NOMO-1 treated with DMSO at 0.1 percent for 48 hours (cell line): ENCODE measurements at regions not wholly inside any gene's neighbourhood (a gene's known extent, or its start where the extent isn't known, plus 50 kb on each side); places are given as distances from the start of the nearest gene placed in this dataset.
A peak's percentile ranks its signal among the peaks of the same experiment; 100 is the strongest.

Experiments used
- DNase-seq: peaks from one replicate; lab custom pipeline; 2025; ENCODE audit not compliant: unreplicated experiment; lab: John Stamatoyannopoulos, UW

DNA sequence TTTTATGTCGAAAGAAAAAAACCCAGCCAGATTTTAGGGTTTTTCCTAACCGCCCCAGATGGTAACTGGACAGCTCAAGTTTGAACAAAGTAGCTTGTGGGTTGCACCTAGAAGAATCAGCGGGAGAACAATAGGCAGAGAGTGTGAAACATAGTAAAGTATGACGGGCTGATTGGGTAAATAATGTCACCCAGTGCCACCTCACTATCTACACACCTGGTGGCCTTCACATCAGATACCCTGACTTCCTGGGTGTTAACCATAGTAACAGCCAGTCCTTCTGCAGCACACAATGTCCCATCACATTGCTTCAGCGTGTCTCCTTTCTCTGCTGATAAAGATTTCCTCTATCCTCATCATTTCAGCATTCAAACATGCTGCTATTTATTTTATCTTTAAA is 159.1 kb upstream of the HS3ST1 start:
- no peak for DNase-seq

DNA sequence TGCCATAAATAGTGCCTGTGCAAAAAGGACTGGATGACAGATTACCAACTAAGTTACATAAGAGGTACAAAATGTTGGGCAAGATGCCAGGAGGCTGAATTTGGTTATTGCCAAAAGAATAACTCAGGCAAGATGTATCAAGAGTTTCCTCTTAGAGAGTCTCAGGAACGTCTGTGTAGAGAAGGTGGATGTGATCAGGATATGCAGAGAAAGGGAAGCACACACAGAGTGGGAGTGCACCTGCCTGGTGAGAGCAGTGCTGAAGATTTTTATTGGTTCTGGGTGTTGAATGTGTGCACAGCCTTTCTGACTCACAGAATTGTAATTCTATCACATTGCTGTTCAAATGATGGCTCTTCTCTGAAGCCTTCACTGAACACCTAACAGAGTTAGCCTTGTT is 156.8 kb upstream of the HS3ST1 start:
- no peak for DNase-seq

DNA sequence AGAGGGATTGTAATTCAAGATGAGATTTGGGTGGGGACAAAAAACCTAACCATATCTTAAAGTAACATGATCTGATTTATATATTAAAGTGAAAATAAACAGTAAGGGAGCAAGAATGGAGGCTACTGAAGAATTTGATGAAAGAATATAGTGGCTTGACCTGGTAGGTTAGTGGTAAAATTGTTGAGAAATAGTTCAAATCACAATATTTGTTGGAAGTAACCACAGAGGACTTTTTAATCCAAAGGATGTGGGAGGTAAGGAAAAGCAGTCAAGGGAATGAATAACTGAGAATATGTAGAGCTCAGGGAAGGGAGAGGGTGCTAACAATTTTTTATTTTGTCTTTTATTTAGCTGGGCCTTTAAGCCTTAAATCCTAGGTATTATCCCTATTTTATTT is 139.8 kb upstream of the HS3ST1 start:
- no peak for DNase-seq

DNA sequence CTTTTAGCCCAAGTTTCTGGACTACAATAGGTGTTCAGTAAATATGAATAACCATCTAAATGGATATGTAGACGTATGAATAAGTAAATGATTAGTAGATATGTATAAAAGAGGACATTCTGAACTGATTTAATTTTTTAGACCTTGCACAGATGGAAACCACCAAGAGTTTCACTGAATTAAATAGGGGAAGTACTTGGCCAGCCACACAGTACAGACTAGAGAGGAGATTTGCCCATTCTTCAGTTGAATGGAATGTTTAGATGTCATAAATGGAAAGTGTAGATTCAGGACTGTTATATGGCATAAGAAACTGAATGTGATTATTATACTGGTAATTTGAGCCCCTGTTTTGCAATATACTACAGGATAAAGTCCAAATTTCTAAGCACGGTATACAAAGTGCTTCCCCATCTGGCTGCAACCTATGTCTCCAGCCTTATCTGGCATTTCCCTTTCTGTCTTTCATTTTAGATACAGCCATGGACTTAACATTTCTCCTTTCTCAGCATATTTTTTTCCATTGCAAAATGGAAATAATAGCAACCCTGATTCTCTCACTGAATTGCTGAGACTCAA is 137.8 kb upstream of the HS3ST1 start:
- DNase-seq: no peak

DNA sequence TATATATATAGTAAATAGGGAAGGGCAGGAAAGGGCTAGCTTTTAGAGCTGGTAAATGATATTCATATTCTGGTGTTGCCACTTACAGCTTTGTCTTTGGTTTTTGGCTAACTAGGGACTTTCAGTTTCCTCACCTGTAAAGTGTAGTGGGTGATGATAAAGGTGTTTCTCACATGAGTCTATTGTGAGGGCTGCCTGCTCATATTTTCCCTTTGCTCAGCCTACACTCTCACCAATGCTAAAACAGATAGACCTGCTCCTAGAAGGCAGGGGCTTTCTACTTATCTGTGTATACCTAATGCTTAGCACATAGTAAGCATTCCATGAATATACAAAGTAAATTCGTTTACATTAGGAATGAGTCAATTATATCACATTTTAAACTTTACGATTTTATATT is 137.2 kb upstream of the HS3ST1 start:
- no peak for DNase-seq

DNA sequence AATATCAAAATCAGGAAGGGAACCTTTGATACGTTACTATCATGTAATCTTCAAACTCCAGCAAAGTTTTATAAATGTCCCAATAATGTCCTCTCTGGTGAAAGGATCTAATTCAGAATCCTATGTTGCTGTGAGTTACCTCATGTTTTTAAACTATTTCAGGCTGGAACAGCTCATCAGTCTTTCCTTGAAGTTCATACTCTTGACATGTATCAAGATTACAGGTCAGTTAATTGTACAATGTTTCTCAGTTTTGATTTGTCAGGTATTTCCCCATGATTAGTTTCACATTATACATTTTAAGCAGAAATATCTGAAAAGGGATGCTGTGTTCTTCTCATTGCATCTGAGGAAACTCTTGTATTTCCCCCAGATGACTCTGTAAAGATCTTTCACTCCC is 136.5 kb upstream of the HS3ST1 start:
- no peak for DNase-seq

DNA sequence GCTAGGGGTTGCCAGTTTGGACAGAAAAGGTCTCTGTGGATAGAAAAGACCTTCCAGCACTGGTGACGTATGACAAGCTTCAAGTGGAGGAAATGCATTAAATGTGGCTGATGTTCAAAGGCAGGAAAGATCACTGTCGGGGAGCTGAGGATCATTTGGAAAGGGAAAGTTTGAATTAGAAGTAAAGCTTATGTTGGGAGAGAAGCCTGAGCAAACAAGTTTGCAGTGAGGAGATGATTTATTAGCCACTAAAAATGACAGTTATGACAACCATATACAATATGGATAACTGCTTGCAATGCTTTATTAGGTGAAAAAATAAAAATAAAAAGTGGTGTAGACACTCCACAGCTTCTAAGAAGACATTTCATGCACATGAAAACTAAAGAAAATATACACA is 135.3 kb upstream of the HS3ST1 start:
- no peak for DNase-seq

DNA sequence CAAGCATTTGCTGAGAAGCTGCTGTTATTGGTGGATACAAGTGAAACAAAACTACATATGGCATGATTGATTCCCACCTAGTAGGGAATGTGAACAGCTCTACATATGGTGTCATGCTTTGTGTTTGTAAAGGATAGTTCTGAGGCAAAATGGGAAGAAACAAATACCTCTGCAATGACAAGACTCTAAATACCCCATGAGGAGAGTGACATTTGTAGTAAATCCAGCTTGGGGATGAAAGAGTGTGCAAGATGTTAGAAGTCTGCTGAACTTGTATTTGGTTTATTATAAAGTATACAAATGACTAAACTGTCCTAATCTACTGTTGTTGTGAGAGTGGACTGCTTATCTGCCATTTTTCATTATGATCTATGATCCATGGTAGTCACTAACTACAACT is 120.8 kb upstream of the HS3ST1 start:
- DNase-seq: no peak

DNA sequence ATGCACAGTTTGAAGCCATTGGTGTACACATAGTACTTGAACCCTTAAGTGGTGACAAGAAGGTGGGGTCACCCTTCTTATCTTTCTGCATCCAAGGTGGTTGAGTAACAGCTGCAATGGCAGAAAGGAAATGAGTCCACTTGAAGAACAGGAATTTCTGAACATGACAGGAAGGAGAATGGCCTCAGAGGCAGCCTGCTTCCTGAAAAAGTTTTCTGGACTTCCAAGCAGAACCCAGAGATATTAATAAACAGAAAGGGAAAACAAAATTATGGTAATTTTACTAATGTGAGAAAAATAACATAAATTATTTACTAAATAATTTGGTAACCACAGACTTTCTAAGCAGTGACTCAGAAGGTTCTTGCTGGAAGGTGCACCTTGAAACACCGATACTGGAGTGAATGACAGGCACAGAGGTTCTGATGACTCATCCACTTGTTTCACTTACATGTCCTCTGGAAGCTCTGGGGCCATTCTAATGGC is 119.9 kb upstream of the HS3ST1 start:
- DNase-seq: no peak

DNA sequence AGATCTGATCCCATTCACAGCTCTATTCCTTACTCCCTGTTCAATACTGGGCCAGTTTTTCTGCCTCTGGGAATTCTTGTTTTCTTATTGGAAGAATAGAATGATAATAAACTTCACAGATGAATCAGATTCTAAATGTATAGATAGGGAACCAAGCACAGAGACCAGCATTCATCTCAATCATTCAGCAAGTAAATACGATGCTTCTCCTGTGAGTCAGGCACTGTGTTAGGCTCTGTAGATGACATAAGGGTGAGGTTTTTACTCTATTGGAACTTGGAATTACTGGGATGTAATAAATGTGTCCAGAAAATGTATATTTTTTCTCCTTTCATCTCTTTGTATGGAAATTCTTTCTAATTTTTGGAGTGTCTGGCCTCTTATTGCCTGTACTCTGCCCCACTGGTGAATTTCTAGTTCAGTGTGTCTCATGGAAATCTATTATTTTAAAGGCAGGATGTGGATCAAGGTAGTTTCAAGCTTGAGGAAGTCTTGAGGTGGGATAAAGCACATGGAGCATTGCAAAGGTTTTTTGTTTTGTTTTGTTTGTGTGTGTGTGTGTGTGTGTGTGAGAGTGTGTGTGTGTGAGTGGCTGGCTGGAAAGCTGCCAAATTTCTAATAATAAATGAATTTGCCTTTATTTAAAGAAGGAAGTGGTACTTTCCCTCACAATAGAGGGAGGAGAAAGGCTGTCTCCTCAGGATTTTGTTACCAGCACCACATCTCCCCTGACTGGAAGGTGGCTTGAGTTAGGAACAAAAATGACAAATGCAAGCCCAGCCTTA is 117.9 kb upstream of the HS3ST1 start:
- DNase-seq: no peak

DNA sequence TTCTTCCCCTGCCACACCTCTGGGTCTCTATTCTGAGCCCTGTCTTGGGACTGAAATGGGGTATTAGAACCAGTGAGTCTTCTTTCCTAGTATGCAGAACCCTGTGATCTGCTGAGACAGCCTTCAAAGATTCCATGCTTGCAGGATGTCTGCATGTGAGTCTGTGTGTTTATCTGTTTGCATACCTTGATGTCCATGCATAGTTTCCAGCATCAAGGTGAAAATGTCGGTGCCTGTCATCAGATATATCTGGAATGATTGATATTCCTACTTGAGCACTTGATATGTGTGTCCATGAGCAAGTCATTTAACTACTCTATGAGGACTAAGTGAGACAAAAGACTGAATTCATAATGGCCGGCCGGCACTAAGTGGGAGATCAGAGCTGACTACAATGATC is 117.0 kb upstream of the HS3ST1 start:
- no peak for DNase-seq

DNA sequence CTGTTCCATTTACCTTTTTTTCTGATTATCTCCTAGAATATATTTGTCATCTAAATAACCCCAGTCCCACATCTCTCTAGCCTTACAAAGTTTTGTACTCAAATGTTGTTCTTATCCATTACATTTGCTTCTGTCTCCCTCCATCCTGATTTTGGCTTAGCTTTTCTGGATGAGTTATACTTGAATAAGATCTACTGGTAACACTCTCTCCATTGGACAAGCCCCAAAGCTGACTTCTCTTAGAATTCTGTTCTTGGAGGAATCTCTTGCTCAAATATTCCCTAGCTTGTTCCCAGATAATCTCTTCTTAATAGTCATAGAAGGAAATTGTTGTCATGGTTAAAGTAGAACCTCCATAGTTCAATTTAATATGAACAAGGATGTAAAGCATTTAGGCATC is 115.5 kb upstream of the HS3ST1 start:
- no peak for DNase-seq

DNA sequence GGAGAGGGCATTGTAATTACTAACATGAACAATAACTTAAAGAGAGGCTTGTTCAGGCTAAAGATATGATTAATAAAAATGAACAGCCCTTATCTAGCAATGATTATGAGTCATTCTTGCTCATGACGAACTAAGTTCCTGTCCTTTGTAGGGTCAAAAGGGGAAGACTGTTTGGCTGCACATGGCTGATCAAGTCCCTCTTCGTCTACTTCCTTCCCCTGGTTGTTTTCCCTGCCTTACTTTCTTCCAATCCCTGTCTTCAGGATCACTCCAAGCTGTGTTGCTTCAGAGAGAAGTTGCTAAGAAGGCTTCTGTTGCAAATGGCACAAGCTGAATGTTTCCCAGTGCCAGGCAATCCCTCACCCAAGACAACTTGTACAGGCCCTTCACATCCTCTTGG is 115.0 kb upstream of the HS3ST1 start:
- no peak for DNase-seq

DNA sequence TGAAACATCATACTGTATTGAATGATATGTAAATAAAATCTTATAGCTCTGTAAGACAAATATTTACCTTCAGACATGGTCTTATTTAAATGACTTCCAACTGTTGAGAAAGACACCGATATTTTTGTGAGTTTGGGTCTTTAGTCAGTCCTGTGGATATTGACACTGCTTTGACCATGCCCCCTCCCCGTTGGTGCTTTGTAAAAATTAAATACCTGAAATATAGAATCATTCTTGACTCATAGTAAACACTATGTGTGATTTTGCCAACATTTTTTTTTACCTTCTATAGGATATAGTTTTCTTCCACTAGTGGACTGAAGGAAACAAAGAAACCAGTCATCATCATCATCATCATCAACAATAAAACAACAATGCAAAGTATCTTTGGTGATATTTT is 114.3 kb upstream of the HS3ST1 start:
- no peak for DNase-seq

DNA sequence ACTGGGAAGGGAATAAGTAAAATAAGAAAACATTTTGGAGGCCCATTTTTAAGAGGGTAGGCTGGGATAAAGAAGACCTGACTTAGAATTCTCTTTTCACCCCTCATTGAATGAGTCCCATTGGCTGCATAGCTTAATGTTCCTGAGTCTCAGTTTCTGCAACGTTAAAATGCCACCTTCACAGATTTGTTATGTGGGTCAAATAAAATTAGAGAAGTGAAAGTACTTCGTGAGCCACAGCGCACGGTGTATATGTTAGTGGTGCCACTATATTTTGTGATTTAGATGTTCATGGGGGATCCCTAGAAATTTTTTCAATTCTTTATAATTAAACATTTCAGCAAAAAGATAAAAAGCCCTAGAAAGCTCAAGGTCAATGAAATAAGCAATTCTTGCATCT is 109.2 kb upstream of the HS3ST1 start:
- peak; percentile 11 for DNase-seq

DNA sequence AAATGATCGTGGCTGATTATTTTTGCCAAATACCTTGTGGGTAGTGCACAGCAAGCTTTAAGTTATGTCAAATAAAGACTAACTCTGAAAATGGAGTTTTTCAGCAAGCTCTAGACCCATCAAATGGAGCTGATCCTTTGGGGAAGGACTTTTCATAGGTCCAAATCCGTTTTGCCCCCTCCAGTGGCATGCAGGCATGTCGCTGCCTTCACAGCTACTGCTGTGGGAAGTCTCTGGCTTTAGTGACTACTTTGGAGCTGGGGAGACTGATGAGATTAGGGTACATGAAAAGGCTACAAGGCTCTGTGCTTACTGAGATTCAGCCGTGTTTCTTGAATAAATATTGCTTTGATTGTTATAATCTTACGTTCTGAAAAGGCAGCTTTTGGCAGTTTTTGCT is 106.6 kb upstream of the HS3ST1 start:
- DNase-seq: no peak

DNA sequence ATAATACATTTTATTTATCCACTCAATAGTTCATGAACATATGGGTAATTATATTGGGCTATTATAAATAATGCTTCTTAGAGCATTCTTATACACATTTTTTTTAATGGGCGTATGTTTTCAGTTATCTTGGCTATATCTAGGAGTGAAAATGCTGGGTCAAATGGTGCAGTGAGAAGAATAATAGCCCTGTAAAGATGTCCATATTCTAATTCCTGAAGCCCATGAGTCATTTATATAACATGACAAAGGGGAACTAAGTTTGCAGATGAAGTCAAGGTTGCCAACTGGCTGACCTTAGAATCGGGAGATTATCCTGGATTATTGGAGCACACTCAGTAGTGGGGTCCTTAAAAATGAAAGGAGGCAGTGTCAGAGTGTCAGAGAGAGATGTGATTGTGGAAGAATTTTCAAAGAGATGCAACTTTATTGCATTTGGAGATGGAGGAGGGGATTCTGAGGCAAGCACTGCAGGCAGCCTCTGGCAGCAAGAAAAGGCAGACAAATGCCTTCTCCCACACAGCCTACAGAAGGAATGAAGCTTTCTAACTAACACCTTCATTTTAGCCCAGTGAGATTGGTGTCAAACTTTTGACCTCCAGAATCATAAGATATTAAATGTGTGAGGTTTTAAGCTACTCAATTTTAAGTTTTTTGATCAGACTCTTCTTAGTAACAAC is 106.1 kb upstream of the HS3ST1 start:
- no peak for DNase-seq

DNA sequence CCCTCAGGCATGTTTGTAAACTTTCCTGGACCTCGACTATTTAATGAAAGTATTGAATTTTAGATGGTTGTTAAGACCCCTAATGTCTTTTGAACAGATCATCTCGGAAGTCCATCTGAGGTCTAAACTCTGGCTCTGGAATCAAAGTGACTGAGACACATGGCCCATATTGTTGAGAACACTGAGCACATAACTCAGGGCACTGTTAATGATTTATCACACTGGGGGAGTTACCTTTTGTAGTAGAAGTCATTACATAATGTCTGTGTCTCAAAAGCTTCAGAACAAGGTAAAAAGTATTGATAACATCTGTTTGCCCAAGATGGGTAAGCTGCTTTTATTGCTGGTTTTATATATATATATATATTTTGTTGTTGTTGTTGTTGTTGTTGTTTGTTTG is 103.4 kb upstream of the HS3ST1 start:
- DNase-seq: no peak

DNA sequence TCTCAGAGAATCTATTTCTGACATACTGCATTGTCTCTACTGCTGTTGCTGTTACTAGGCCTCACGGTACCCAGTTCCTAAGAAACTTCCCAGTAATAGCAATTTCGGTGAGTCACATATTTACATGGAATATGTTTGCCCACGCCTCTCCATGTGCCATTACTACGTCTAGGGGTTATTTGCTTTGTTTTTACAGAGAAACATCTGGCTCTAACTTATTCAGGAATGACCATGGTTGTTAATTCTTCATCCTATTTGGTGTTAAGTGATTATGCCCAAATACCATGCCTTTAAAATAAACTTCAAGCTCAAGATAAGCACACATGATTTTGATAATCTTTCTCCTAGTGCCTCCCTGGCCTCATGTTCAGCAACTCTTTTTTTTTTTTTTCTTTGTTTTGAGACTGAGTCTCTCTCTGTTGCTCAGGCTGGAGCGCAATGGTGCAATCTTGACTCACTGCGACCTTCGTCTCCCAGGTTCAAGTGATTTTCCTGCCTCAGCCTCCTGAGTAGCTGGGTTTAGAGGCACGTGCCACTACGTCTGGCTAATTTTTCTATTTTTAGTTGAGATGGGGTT is 101.0 kb upstream of the HS3ST1 start:
- no peak for DNase-seq

DNA sequence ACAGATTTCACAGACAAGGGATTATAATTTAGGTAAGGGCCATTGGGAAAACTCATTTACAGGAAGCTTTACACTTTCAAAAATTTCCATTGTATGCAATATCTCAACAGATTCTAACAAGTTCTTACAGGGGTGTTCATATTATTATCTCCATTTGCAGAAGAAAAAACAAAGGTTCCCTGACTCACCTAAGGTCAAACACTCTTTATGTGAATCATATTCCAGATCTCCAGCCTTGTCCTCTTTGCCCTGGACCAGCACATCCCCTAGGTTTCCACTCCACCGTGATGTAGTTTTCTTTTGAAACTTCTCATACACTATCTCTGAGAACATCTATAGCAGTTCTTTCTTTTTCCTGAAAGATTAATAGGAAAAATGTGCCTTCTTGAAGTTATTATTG is 96.4 kb upstream of the HS3ST1 start:
- no peak for DNase-seq

DNA sequence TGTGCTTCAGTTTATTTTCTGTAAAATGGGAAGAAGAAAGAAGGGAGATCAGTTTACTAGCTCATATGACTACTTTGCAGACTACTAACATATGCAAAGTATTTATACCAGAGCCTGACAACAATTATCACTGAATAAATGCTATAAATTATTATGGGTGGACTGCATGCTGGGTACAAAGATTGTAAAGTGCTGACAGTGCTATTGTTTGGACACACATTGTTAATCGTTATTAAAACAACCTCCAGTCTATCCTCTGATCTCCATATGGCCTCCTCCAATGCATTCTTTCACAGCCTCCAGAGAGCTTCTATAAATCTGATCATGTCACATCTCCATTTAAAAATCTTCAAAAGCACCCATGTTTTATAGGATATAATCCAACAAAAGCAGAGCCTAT is 90.1 kb upstream of the HS3ST1 start:
- no peak for DNase-seq

DNA sequence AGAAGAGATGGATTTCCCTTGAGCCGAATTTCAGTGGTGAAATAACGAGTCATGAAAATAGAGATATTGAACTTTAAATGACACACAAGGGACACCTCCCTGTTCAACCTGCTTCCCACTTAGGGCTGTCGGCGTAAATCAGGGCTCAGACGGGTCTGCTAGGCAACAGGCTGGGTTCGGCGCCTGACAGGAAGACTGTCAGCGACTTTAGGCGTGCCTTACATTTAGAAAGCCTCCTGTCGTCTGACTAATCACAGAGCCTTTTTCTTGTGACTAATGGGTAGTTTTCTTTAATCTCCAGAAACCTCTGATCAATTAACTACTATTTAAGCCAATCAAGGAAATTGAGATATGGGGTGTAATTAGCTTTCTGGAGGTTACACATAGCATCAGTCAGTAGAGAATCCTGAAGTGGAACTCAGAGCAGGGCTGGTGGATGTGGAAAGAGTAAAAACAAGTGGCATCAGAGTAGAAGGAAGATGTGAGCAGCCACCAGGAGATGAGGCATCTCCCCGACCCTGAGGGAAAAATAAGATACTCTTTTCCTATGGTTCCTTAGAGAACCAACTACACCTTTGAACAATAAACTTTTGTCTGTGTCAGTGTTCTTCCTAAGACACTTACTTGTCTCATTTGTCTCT is 86.2 kb upstream of the HS3ST1 start:
- no peak for DNase-seq
